ENCODE measurements at regions not wholly inside any gene's neighbourhood (a gene's known extent, or its start where the extent isn't known, plus 50 kb on each side); places are given as distances from the start of the nearest gene placed in this dataset.

- no peak for DNase-seq (ENCODE audit: low read depth)
Measured at GRCh38 chr6:54440549-54440948, 132.3 kb downstream of the TINAG start.

DNA sequence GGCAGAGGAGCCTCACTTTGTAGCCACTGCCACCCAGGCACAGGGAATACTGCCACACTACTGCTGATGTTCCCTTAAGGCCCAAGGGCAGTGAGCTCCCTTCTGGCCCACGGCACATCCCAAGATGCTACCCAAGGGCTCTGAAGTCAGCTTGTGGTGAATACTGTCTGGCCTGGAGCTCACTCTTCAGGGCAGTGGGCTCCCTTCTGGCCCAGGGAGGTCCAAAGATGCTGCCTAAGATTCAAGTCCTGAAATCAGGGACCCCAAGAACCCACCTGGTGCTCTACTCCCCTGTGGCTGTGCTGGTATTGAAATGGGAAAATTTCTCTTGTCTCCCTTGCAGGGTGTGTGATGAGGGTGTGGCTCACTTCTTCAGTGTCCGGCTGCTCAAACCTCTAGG, 132.8 kb downstream of the TINAG start:
- no peak for DNase-seq (ENCODE audit: low read depth)

- no peak for DNase-seq (ENCODE audit: low read depth)
Measured at GRCh38 chr6:54441687-54442248, 133.5 kb downstream of the TINAG start.

GRCh38 chr6:54445207-54445606, 137.0 kb downstream of the TINAG start:
- DNase-seq (ENCODE audit: low read depth) = no peak

DNA sequence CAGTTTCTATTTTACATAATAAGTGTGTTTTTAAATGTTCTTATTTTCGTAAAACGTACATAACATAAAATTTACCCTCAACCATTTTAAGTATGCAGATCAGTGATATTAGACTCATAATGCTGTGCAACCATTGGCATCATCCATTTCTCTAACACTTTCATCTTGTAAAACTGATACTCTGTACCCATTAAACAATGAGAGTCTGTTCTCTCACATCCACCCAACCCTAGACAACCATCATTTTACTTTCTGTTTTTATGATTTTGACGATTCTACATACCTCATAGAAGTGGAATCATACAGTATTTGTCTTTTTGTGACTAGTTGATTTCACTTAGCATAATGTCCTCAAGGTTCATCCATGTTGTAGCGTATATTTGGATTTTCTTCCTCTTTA, 140.4 kb downstream of the TINAG start:
- no peak for DNase-seq (ENCODE audit: low read depth)

DNA sequence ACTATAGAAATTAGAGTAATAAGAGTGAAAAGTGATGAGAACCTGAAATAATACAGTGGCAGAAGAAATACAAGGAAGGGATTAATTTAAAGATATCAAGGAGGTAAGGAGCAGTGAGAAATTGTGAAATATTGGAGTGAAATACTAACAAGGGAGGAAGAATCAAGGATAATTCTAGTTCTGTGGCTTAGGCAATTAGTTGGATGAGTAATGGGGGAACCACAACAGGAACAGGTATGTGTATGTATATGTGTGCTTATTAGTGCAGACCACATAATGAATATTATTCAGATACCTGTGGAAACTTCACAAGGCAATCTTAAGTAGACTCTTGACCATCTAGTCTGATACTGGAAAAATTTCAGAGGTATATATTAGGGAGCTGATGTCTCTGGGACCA, 143.3 kb downstream of the TINAG start:
- DNase-seq (ENCODE audit: low read depth) = no peak

DNA sequence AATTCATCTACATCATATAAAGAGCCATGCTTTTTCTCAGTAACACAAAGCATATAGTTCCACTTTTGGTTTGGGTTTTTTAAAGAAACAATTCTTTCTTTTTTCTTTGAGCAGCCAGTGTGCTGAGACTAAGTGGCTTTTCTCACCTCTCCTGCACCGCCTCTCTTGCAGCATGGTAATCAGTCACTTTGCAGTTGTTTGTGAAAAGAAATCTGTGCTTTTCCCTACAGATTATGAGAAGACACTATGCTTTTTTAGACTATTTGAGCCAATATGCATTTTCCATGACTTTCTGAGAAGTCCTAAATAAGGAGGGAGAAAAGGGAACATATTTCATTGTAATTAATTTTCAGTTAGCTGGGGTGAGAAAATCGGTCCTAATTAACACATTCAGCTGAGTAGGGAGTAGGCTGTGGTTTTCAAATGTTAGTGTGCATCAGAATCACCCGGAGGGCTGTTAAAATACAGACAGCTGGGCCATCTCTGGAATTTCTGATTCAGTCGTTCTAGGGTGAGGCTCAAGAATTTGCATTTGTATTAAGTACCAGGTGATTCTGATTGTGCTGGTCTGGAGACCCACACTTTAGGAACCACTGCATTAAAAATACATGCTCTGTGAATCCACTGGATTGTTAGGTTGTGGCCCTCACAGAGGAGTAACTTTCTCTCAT, 155.2 kb downstream of the TINAG start:
- DNase-seq (ENCODE audit: low read depth) = no peak

GRCh38 chr6:54465649-54466300, 157.5 kb downstream of the TINAG start:
- DNase-seq (ENCODE audit: low read depth) = no peak

GRCh38 chr6:54467384-54467783, 159.1 kb downstream of the TINAG start:
- DNase-seq (ENCODE audit: low read depth) = no peak

DNA sequence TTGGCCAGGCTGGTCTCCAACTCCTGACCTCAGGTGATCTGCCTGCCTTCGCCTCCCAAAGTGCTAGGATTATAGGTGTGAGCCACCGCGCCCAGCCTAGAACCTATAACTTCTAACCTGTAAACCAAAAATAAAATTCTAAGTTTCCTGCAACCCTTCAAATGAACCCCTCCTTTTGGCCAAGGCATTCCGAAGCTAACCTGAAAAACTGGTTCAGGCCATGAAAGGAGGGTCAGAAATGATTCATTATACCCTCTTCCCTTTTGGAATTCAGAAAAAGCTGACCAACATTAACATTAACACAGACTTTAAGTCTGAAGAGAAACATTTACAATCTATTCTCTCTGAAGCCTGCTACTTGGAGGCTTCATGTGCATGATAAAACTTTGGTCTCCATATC, 165.1 kb downstream of the TINAG start:
- no peak for DNase-seq (ENCODE audit: low read depth)

GRCh38 chr6:54474898-54475297, 166.7 kb downstream of the TINAG start:
- no peak for DNase-seq (ENCODE audit: low read depth)

GRCh38 chr6:54481091-54481490, 172.8 kb downstream of the TINAG start:
- DNase-seq (ENCODE audit: low read depth) = no peak

DNA sequence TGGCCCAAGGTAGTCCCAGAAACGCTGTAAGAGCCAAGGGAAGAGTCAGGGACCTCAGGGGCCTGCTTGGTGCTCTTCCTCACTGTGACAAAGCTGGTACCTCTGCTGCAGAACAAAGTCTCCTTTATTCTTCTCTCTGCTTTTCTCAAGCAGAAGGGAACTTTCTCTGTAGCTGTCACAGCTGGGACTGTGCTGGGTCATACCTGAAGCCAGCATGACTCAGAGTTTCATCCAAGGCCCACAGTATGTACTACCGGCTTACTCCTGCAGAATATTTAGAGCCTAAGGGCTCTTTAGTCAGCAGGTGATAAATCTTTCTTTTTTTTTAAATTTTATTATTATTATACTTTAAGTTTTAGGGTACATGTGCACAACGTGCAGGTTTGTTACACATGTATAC, 183.2 kb downstream of the TINAG start:
- no peak for DNase-seq (ENCODE audit: low read depth)

GRCh38 chr6:54493138-54493537, 184.9 kb downstream of the TINAG start:
- DNase-seq (ENCODE audit: low read depth) = no peak

DNA sequence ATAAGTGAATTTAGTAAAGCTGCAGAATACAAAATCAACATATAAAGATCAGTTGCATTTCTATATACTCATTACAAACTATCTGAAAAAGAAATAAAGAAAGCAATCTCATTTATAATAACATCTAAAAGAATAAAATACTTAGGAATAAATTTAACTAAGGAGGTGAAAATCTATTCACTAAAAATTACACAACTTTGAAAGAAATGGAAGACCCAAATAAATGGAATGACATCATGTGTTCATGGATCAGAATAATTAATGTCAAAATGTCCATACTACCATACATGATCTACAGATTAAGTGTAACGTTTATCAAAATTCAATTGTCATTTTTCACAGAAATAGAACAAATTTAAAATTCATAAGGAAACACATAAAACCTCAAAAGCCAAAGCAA, 194.9 kb downstream of the TINAG start:
- no peak for DNase-seq (ENCODE audit: low read depth)

- DNase-seq (ENCODE audit: low read depth) = no peak
Measured at GRCh38 chr6:54515013-54515412, 206.8 kb downstream of the TINAG start.

- DNase-seq (ENCODE audit: low read depth) = no peak
Measured at GRCh38 chr6:54515713-54516112, 207.5 kb downstream of the TINAG start.

DNA sequence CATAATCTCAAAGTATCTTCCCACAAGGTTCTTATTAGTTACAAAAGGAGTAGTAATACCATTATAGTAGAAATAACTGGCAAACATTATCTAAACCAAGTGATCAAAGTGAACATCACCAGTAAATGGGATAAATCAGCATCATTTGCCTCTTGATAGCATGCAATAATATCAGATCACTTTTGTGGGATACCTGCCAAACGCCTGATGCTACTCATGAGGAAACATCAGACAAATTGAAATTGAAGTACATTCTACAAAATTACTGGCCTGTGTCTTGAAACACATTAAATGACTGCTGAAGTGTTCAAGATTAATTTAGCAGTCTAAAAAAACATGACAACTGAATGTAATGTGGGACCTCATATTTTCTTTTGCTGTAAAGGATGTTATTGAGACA, 208.1 kb downstream of the TINAG start:
- DNase-seq (ENCODE audit: low read depth) = no peak

GRCh38 chr6:54519161-54519560, 210.9 kb downstream of the TINAG start:
- no peak for DNase-seq (ENCODE audit: low read depth)

GRCh38 chr6:54525731-54526130, 217.5 kb downstream of the TINAG start:
- DNase-seq (ENCODE audit: low read depth) = no peak

DNA sequence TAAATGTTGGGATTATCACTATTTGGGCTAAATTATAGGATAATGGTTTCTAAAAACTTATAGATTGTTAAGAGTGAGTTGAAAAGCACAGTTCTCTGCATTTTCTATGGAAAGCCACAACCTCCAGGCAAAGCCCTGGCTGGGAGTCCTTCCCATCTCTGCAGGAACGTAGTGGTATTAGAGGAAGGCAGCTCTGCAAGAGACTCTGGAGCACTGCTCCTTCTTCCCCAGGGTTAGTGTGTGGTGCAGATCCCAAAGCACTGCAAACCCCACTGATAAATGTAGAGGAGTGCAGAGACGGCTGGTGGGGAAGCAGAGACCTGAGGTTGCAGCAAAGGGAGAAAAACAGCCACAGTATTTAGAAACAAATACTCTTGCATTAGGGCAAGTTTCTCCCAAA, 225.3 kb downstream of the TINAG start:
- no peak for DNase-seq (ENCODE audit: low read depth)

- no peak for DNase-seq (ENCODE audit: low read depth)
Measured at GRCh38 chr6:54535568-54535967, 227.3 kb downstream of the TINAG start.

DNA sequence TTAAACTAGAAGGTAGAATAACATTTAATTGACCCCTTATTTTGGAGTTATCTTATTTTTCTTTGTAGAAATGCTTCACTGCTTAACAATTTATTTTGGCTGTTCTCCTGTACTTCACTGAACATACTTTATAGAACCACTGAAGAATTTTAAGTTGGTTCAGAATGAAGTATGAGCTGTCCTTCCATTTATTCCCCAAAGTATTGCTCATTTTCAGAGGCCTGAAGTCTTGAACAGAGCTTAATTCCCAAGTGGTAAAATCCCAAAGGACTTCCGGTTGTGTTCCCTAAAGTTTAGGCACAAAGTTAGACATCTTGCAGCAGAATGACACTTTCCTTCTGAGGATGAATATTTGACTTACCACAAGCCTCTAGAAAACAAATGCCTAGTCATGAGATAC, 233.3 kb downstream of the TINAG start:
- no peak for DNase-seq (ENCODE audit: low read depth)

- no peak for DNase-seq (ENCODE audit: low read depth)
Measured at GRCh38 chr6:54559136-54559535, 250.9 kb downstream of the TINAG start.

Measured in stimulated activated CD8-positive, alpha-beta memory T cell treated with anti-CD3 and anti-CD28 coated beads, Interleukin-12 subunit alpha, Interleukin-12 subunit beta, amount 100 ng/mL, for 1 hour (primary cell).